ENCODE measurements at regions not wholly inside any gene's neighbourhood (a gene's known extent, or its start where the extent isn't known, plus 50 kb on each side); places are given as distances from the start of the nearest gene placed in this dataset.

DNA sequence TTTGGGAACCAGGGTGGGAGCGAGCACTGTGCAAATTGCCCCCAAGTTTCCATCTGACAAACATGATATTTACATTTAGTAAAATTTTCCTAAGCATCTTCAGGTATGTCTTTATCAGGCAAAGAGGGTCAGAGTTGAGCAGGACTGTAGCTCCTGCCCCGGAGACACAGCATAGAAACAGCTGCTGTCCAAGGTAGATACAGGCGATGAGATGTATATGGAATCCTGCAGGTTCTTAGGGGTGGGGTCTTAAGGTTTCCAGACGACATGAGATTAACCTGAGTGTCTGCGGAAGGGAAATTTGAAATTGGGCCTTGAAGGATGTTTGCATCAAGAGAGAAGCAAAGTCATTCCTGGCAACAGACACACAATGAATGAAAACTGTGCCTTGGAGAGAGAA, 998.8 kb downstream of the AACS start:
- no peak for TF ChIP-seq CTCF (IDR thresholded peaks at IDR 0.05; ENCODE audit: unreplicated experiment)
- H3K36me3 Mint-ChIP-seq (ENCODE audit: insufficient read depth) = no peaks in the 10 kb centered on the region
- no peak for DNase-seq (ENCODE audit: low spot score, unreplicated experiment)
- peaks cover 33% of the 10 kb centered on the region for H3K27me3 Mint-ChIP-seq
- no peaks in the 10 kb centered on the region for H3K4me1 Mint-ChIP-seq (ENCODE audit: low read depth)
- no peak overlapping the region for H3K27ac Mint-ChIP-seq
- no peak overlapping the region for H3K4me3 Mint-ChIP-seq (ENCODE audit: low read depth)
- no peaks in the 10 kb centered on the region for H3K9me3 Mint-ChIP-seq (ENCODE audit: low read depth)

GRCh38 chr12:126067626-126068329, 1002.5 kb downstream of the AACS start:
- Mint-ChIP-seq H3K27ac (no peak overlapping the region), H3K4me3 (ENCODE audit: low read depth) (no peak overlapping the region), H3K4me1 (ENCODE audit: low read depth) (no peaks in the 10 kb centered on the region), H3K27me3 (peaks cover 25% of the 10 kb centered on the region), H3K36me3 (ENCODE audit: insufficient read depth) (peaks cover 8% of the 10 kb centered on the region), H3K9me3 (ENCODE audit: low read depth) (peaks cover 23% of the 10 kb centered on the region)
- no peak for DNase-seq (ENCODE audit: low spot score, unreplicated experiment)
- no peak for TF ChIP-seq CTCF (IDR thresholded peaks at IDR 0.05; ENCODE audit: unreplicated experiment)

GRCh38 chr12:126069549-126070165, 1004.4 kb downstream of the AACS start:
- H3K27me3 Mint-ChIP-seq = peaks cover 16% of the 10 kb centered on the region
- peak; percentile 52 for DNase-seq (ENCODE audit: low spot score, unreplicated experiment)

GRCh38 chr12:126076515-126076914, 1011.3 kb downstream of the AACS start:
- Mint-ChIP-seq H3K9me3 (ENCODE audit: low read depth) (peaks cover 8% of the 10 kb centered on the region), H3K27me3 (peaks cover 43% of the 10 kb centered on the region), H3K36me3 (ENCODE audit: insufficient read depth) (no peaks in the 10 kb centered on the region), H3K4me3 (ENCODE audit: low read depth) (no peak overlapping the region), H3K27ac (no peak overlapping the region), H3K4me1 (ENCODE audit: low read depth) (no peaks in the 10 kb centered on the region)
- no peak for DNase-seq (ENCODE audit: low spot score, unreplicated experiment)
- TF ChIP-seq CTCF (IDR thresholded peaks at IDR 0.05; ENCODE audit: unreplicated experiment) = no peak

More at GRCh38 chr12:126069549-126070165, 1004.4 kb downstream of the AACS start:
- Mint-ChIP-seq H3K9me3 (ENCODE audit: low read depth) (peaks cover 27% of the 10 kb centered on the region), H3K36me3 (ENCODE audit: insufficient read depth) (peaks cover 8% of the 10 kb centered on the region), H3K27ac (peak overlapping the region; percentile 40), H3K4me1 (ENCODE audit: low read depth) (no peaks in the 10 kb centered on the region), H3K4me3 (ENCODE audit: low read depth) (no peak overlapping the region)
- TF ChIP-seq CTCF (IDR thresholded peaks at IDR 0.05; ENCODE audit: unreplicated experiment) = peak; percentile 74

DNA sequence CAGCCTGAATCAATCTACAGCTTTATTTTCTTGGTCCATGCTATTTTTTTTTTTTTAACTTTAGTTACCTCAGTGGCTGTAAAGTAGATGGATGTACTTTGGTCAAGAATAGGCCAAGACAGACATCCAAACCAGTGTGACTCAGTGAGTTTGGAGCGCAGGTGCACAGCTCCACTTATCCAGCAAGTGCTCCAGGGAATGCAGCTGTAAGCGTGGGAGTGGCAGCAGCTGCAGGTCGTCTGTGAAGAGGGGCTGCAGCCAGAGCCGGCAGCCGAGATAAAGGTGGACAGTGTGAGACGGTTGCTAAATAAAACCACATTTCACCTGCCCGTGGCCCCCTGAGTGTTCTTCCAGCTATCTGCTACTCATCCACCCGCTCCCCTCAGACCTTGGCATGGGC, 1018.7 kb downstream of the AACS start:
- Mint-ChIP-seq H3K9me3 (ENCODE audit: low read depth) (peaks cover 8% of the 10 kb centered on the region), H3K36me3 (ENCODE audit: insufficient read depth) (no peaks in the 10 kb centered on the region), H3K27me3 (peaks cover 40% of the 10 kb centered on the region), H3K4me3 (ENCODE audit: low read depth) (no peak overlapping the region), H3K27ac (no peak overlapping the region), H3K4me1 (ENCODE audit: low read depth) (no peaks in the 10 kb centered on the region)
- TF ChIP-seq CTCF (IDR thresholded peaks at IDR 0.05; ENCODE audit: unreplicated experiment) = no peak
- DNase-seq (ENCODE audit: low spot score, unreplicated experiment) = no peak

Measured in progenitor cell of endocrine pancreas (in vitro differentiated cells).